Activated CD4-positive, alpha-beta T cell treated with anti-CD3 and anti-CD28 coated beads for 48 hours (primary cell): ENCODE measurements at regions not wholly inside any gene's neighbourhood (a gene's known extent, or its start where the extent isn't known, plus 50 kb on each side); places are given as distances from the start of the nearest gene placed in this dataset.
A peak's percentile ranks its signal among the peaks of the same experiment; 100 is the strongest.
"Not testable (repeated sequence)": the region's sequence is repeated elsewhere in the genome, so short reads cannot be mapped to it uniquely, and the experiment has no call there.

Source experiments
- DNase-seq: peaks from one replicate; pipeline ENCODE4 v3.0.0-alpha.2; 2020

GRCh38 chr17:18546514-18547398, 70.2 kb downstream of the LGALS9C start:
- not testable (repeated sequence) for DNase-seq

DNA sequence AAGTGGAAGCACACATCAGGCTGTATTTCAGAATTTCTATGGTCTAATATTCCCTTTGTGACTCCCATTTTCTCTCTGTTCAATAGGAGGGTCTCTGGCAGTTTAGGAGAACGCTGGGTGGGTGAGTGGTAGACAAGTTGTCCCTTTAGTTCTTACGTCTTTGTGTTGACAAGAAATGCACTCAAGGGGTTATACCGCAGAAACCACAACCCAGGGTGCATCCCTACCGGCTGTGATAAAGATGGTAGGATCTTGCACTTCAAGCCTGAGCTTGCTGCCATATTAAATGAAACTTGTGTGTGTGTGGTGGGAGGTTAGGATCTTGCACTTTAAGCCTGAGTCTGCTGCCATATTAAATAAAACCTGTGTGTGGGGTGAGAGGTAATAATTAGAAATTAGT, 80.5 kb downstream of the LGALS9C start:
- not testable (repeated sequence) for DNase-seq

GRCh38 chr17:18563381-18564098, 80.7 kb downstream of the TBC1D28 start:
- DNase-seq, result not testable (repeated sequence)

DNA sequence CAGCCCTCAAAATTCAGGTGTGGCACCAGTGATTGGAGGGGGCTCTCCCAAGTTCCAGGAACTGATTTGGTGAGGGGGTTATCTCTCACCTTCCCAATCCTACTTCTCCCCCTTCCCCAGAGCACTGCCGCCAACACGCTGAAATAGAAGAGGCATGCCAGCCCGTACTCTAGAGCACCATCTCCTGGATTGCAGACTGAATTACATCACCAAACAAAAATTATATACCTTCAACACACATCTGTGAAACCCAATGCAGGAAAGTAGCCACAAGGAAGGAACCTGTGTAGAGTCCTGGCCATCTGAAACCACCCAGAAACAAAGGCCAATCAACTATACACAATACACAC, 80.1 kb downstream of the TBC1D28 start:
- DNase-seq, result peak; percentile 33

DNA sequence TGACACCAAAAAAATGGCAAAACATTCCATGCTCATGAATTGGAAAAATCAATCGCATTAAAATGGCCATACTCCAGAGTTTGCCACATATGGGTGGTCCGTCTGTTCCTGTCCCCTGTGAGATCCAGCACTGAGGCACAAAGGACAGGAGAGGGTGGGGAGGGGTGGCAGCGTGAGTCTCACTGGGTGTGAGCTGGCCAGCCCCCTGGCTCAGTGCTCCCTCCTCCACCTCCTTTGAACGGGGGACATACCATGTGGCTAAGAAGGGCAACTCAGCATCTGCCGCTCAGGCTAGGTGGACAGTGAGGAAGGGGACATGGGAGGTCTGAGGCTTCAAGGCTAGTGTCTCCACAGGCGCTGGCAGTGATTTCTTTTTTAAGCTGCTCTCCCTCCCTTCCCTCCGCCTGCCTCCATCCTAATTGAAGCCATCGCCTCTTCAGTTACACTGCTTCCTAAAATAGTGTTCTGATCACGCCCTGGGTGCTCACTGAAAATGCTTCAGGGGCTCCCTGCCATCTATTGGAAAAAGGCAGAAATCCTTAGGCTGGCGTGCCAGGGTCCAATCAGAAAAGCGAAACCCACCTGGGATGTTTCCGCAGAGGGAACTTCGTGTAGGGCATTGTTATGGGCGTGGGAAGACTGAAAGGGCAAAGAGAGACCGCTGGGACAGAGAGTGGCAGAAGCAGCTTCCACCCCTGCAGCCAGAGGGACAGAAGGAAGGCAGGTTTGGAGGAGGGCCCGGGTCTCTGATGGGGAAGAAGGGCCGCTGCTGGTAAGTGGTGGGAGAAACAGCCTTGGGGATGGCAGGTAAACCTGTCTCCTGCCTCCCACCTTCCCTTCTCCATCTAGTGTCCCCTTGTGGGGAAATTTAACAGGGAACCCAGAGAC, 75.8 kb downstream of the TBC1D28 start:
- DNase-seq, result not testable (repeated sequence)

- not testable (repeated sequence) for DNase-seq
Measured at GRCh38 chr17:18569489-18569913, 74.7 kb downstream of the TBC1D28 start.

GRCh38 chr17:18572536-18572935, 71.7 kb downstream of the TBC1D28 start:
- not testable (repeated sequence) for DNase-seq

DNA sequence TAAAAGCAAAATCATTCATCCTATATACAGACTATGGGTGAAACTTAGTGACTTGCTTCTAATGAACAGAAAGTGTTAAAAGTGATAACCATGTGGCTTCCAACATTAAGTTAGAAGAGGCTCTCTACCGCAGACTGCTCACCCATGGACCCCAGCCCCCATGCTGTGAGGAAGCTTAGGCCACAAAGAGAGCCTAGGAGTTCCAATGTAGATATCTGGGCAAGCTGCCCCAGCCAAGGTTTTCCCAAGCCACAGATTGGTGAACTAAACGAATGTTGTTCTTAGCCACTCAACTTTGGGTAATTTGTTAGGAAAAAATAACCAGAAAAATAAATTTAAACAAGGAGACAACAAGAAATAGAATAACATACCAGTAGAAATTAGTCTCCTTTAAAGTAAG, 70.1 kb downstream of the TBC1D28 start:
- DNase-seq, result not testable (repeated sequence)
